PFSK-1 (cell line): ENCODE measurements at regions not wholly inside any gene's neighbourhood (a gene's known extent, or its start where the extent isn't known, plus 50 kb on each side); places are given as distances from the start of the nearest gene placed in this dataset.

Experiments
- FOXP2 ChIP-seq: optimal IDR thresholded peaks from 2 replicates; pipeline ENCODE3; 2011; ENCODE audit warnings: borderline replicate concordance, control low read depth, inconsistent platforms; ENCODE audit not compliant: insufficient read depth; ENCODE audit errors: extremely low read length, extremely low read depth
- POLR2AphosphoS5 ChIP-seq: IDR thresholded peaks from 2 replicates; pipeline ENCODE4 v1.6.1; 2012; ENCODE audit warnings: low read depth, mild to moderate bottlenecking, control low read depth, low read length, moderate library complexity
- SIN3A ChIP-seq: IDR thresholded peaks from 2 replicates; pipeline ENCODE4 v1.6.1; 2012; ENCODE audit warnings: mild to moderate bottlenecking, low read length, moderate library complexity, borderline replicate concordance; ENCODE audit not compliant: insufficient read depth
- TAF1 ChIP-seq: IDR thresholded peaks from 2 replicates; pipeline ENCODE4 v1.6.1; 2012; ENCODE audit warnings: low read length, control low read depth, borderline replicate concordance; ENCODE audit not compliant: insufficient read depth
- TF ChIP-seq, protein P1 (sequence below), 2 experiments: IDR thresholded peaks; 2 replicates each; pipeline versions ENCODE4 v1.6.1 to v1.8.0; 2011 to 2012; ENCODE audit warnings: low read depth in 2 of 2, low read length in 2 of 2, control low read depth in 1 of 2, inconsistent platforms in 1 of 2, mild to moderate bottlenecking in 1 of 2, moderate library complexity in 1 of 2; ENCODE audit not compliant: insufficient read depth in 1 of 2

GRCh38 chr16:48901712-48902374 lies 291.9 kb upstream of the N4BP1 start:
- TF ChIP-seq, protein P1, sequence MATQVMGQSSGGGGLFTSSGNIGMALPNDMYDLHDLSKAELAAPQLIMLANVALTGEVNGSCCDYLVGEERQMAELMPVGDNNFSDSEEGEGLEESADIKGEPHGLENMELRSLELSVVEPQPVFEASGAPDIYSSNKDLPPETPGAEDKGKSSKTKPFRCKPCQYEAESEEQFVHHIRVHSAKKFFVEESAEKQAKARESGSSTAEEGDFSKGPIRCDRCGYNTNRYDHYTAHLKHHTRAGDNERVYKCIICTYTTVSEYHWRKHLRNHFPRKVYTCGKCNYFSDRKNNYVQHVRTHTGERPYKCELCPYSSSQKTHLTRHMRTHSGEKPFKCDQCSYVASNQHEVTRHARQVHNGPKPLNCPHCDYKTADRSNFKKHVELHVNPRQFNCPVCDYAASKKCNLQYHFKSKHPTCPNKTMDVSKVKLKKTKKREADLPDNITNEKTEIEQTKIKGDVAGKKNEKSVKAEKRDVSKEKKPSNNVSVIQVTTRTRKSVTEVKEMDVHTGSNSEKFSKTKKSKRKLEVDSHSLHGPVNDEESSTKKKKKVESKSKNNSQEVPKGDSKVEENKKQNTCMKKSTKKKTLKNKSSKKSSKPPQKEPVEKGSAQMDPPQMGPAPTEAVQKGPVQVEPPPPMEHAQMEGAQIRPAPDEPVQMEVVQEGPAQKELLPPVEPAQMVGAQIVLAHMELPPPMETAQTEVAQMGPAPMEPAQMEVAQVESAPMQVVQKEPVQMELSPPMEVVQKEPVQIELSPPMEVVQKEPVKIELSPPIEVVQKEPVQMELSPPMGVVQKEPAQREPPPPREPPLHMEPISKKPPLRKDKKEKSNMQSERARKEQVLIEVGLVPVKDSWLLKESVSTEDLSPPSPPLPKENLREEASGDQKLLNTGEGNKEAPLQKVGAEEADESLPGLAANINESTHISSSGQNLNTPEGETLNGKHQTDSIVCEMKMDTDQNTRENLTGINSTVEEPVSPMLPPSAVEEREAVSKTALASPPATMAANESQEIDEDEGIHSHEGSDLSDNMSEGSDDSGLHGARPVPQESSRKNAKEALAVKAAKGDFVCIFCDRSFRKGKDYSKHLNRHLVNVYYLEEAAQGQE (IDR thresholded peaks at IDR 0.05; ENCODE audit: insufficient read depth in 1 of 2, low read depth in 2 of 2, low read length in 2 of 2), result no peak
- no peak for TF ChIP-seq SIN3A
- no peak for TF ChIP-seq POLR2AphosphoS5
- no peak for TF ChIP-seq TAF1
- no peak for TF ChIP-seq FOXP2
